Naive thymus-derived CD4-positive, alpha-beta T cell (primary cell): ENCODE measurements at regions not wholly inside any gene's neighbourhood (a gene's known extent, or its start where the extent isn't known, plus 50 kb on each side); places are given as distances from the start of the nearest gene placed in this dataset.

ENCODE experiments used
- ATAC-seq: fragments of 150-1000 bp; cut with Tn5 transposase; 2 replicates; pipeline ENCODE4 v1.10.0; 2021; ENCODE audit warnings: mild to moderate bottlenecking, moderate library complexity
- CTCF ChIA-PET: fragments of 350-600 bp; sonication (Branson Sonifier 250); formaldehyde crosslinking; loops from one replicate; lab custom pipeline; 2021; ENCODE audit warnings: antibody characterized with exemption; lab: Charles Lee
- POLR2A ChIA-PET: fragments of 350-600 bp; sonication (Branson Sonifier 250); formaldehyde crosslinking; loops from one replicate; lab custom pipeline; 2021; ENCODE audit warnings: antibody characterized with exemption, inconsistent platforms; lab: Charles Lee
- DNase-seq, 9 donors: peaks; one replicate each; pipeline versions ENCODE4 v3.0.0 to v3.0.0-alpha.2; 2020 to 2022; ENCODE audit warnings: mixed read lengths in 1 of 9
- H3K27ac ChIP-seq: one replicate; pipeline ENCODE4 v1.7.0; 2013; ENCODE audit warnings: mild to moderate bottlenecking, low read depth, low read length, moderate library complexity
- H3K27me3 ChIP-seq, 2 donors: one replicate each; pipeline ENCODE4 v1.7.0; 2013; ENCODE audit warnings: low read length in 2 of 2, mild to moderate bottlenecking in 2 of 2, moderate library complexity in 2 of 2; ENCODE audit not compliant: control insufficient read depth in 2 of 2, insufficient read depth in 2 of 2
- H3K36me3 ChIP-seq, 3 experiments: 1 replicate in 2 of 3; 2 replicates in 1 of 3; pipeline ENCODE4 v1.7.0; 2013; ENCODE audit warnings: low read length in 3 of 3, mild to moderate bottlenecking in 3 of 3, moderate library complexity in 1 of 3; ENCODE audit not compliant: insufficient read depth in 3 of 3, control insufficient read depth in 2 of 3
- H3K4me1 ChIP-seq, 2 donors: one replicate each; pipeline ENCODE4 v1.7.0; 2013; ENCODE audit warnings: low read length in 2 of 2, mild to moderate bottlenecking in 2 of 2, moderate library complexity in 1 of 2; ENCODE audit not compliant: control insufficient read depth in 2 of 2, insufficient read depth in 2 of 2
- H3K4me3 ChIP-seq: 2 replicates; pipeline ENCODE4 v1.7.0; 2013; ENCODE audit warnings: mild to moderate bottlenecking, low read length
- H3K9me3 ChIP-seq, 3 experiments: 1 replicate in 2 of 3; 2 replicates in 1 of 3; pipeline ENCODE4 v1.7.0; 2013; ENCODE audit warnings: low read length in 3 of 3; ENCODE audit not compliant: control insufficient read depth in 2 of 3
- H3K27ac Mint-ChIP-seq, 9 donors: one replicate each; pipeline ENCODE4 v1.8.0; 2020 to 2022; ENCODE audit warnings: mixed read lengths in 9 of 9, mild to moderate bottlenecking in 8 of 9, moderate library complexity in 5 of 9, inconsistent platforms in 2 of 9
- H3K27me3 Mint-ChIP-seq, 5 donors: one replicate each; pipeline ENCODE4 v1.8.0; 2021 to 2022; ENCODE audit warnings: mixed read lengths in 5 of 5, mild to moderate bottlenecking in 1 of 5
- H3K36me3 Mint-ChIP-seq, 5 donors: one replicate each; pipeline ENCODE4 v1.8.0; 2020 to 2022; ENCODE audit warnings: mixed read lengths in 5 of 5, mild to moderate bottlenecking in 3 of 5, inconsistent platforms in 1 of 5
- H3K4me1 Mint-ChIP-seq, 7 donors: one replicate each; pipeline ENCODE4 v1.8.0; 2020 to 2022; ENCODE audit warnings: mixed read lengths in 7 of 7, mild to moderate bottlenecking in 3 of 7, inconsistent platforms in 1 of 7
- H3K4me3 Mint-ChIP-seq, 10 donors: one replicate each; pipeline ENCODE4 v1.8.0; 2020 to 2022; ENCODE audit warnings: mild to moderate bottlenecking in 10 of 10, mixed read lengths in 10 of 10, moderate library complexity in 6 of 10, inconsistent platforms in 2 of 10
- H3K9me3 Mint-ChIP-seq, 11 donors: one replicate each; pipeline ENCODE4 v1.8.0; 2020 to 2022; ENCODE audit warnings: mixed read lengths in 11 of 11, mild to moderate bottlenecking in 4 of 11, inconsistent platforms in 1 of 11, moderate library complexity in 1 of 11
- intact Hi-C, 2 donors: fragments of 100-400 bp; cut with micrococcal nuclease; formaldehyde crosslinking; loops; one replicate each; pipeline ENCODE4 v1.15.1; 2023

GRCh38 chr6:112450663-112451062, 103.5 kb downstream of the RFPL4B start:
- ATAC-seq (no peak), DNase-seq (no peak)
- no peaks in the 10 kb centered on the region for H3K36me3 Mint-ChIP-seq
- Histone ChIP-seq H3K4me3 (no peak overlapping the region), H3K27ac (no peak overlapping the region), H3K9me3 (no peaks in the 10 kb centered on the region), H3K4me1 (no peaks in the 10 kb centered on the region), H3K36me3 (no peaks in the 10 kb centered on the region), H3K27me3 (no peaks in the 10 kb centered on the region)
- intact Hi-C loops, result no loop called here
- H3K9me3 Mint-ChIP-seq, result peaks cover 0 to 16% (median 4%) of the 10 kb centered on the region in 11 donors
- no peaks in the 10 kb centered on the region for H3K4me1 Mint-ChIP-seq
- ChIA-PET POLR2A (no interaction called here), CTCF (no interaction called here)
- no peak overlapping the region for H3K27ac Mint-ChIP-seq
- no peak overlapping the region for H3K4me3 Mint-ChIP-seq
- H3K27me3 Mint-ChIP-seq, result no peaks in the 10 kb centered on the region

- no peak for ATAC-seq
- ChIA-PET POLR2A (no interaction called here), CTCF (no interaction called here)
- Mint-ChIP-seq H3K36me3 (no peaks in the 10 kb centered on the region), H3K27me3 (peaks cover 0 to 10% (median 6%) of the 10 kb centered on the region in 5 donors), H3K27ac (no peak overlapping the region), H3K4me3 (no peak overlapping the region), H3K9me3 (peaks cover 0 to 2% (median 0%) of the 10 kb centered on the region in 11 donors), H3K4me1 (peaks cover 0 to 1% (median 0%) of the 10 kb centered on the region in 7 donors)
- H3K4me1 ChIP-seq, result no peaks in the 10 kb centered on the region
- H3K27ac ChIP-seq, result no peak overlapping the region
- no peak overlapping the region for H3K4me3 ChIP-seq
- intact Hi-C loops, result loop anchor here in 1 of 2 donors (2.0 kb wide), 1 partner anchor 15 kb away; no protein-coding TSS in a partner anchor
- no peaks in the 10 kb centered on the region for H3K36me3 ChIP-seq
- DNase-seq, result no peak
- no peaks in the 10 kb centered on the region for H3K9me3 ChIP-seq
- no peaks in the 10 kb centered on the region for H3K27me3 ChIP-seq
Observed at GRCh38 chr6:112457886-112458285, 110.8 kb downstream of the RFPL4B start.

GRCh38 chr6:112459758-112460304, 112.7 kb downstream of the RFPL4B start:
- CTCF ChIA-PET, result no interaction called here
- no peak overlapping the region for H3K27ac Mint-ChIP-seq
- Histone ChIP-seq H3K27ac (no peak overlapping the region), H3K4me3 (no peak overlapping the region), H3K27me3 (no peaks in the 10 kb centered on the region), H3K36me3 (no peaks in the 10 kb centered on the region), H3K9me3 (no peaks in the 10 kb centered on the region), H3K4me1 (no peaks in the 10 kb centered on the region)
- POLR2A ChIA-PET, result no interaction called here
- DNase-seq (no peak), ATAC-seq (no peak)
- no peaks in the 10 kb centered on the region for H3K36me3 Mint-ChIP-seq
- peaks cover 0 to 10% (median 6%) of the 10 kb centered on the region in 5 donors for H3K27me3 Mint-ChIP-seq
- H3K9me3 Mint-ChIP-seq, result peaks cover 0 to 2% (median 0%) of the 10 kb centered on the region in 11 donors
- no peak overlapping the region for H3K4me3 Mint-ChIP-seq
- H3K4me1 Mint-ChIP-seq, result peaks cover 0 to 1% (median 0%) of the 10 kb centered on the region in 7 donors
- intact Hi-C loops, result loop anchor here in 1 of 2 donors (2.0 kb wide), 1 partner anchor 17 kb away; no protein-coding TSS in a partner anchor

GRCh38 chr6:112464901-112465665, 118.0 kb downstream of the RFPL4B start:
- peaks cover 0 to 1% (median 0%) of the 10 kb centered on the region in 11 donors for H3K9me3 Mint-ChIP-seq
- H3K36me3 ChIP-seq, result no peaks in the 10 kb centered on the region
- intact Hi-C loops, result no loop called here
- H3K4me3 Mint-ChIP-seq, result no peak overlapping the region
- H3K4me1 Mint-ChIP-seq, result no peaks in the 10 kb centered on the region
- no peaks in the 10 kb centered on the region for H3K4me1 ChIP-seq
- H3K27me3 ChIP-seq, result peaks cover 0 to 4% of the 10 kb centered on the region in 2 donors
- POLR2A ChIA-PET, result no interaction called here
- H3K36me3 Mint-ChIP-seq, result no peaks in the 10 kb centered on the region
- H3K4me3 ChIP-seq, result no peak overlapping the region
- H3K9me3 ChIP-seq, result no peaks in the 10 kb centered on the region
- CTCF ChIA-PET, result no interaction called here
- ATAC-seq (no peak), DNase-seq (no peak)
- H3K27ac ChIP-seq, result no peak overlapping the region
- H3K27me3 Mint-ChIP-seq, result no peaks in the 10 kb centered on the region
- H3K27ac Mint-ChIP-seq, result no peak overlapping the region

- H3K4me3 ChIP-seq, result no peak overlapping the region
Observed at GRCh38 chr6:112466373-112467151, 119.4 kb downstream of the RFPL4B start.

GRCh38 chr6:112468359-112468758, 121.2 kb downstream of the RFPL4B start:
- Mint-ChIP-seq H3K27me3 (no peaks in the 10 kb centered on the region), H3K4me1 (no peaks in the 10 kb centered on the region), H3K36me3 (no peaks in the 10 kb centered on the region), H3K27ac (no peak overlapping the region), H3K9me3 (peaks cover 0 to 4% (median 0%) of the 10 kb centered on the region in 11 donors), H3K4me3 (no peak overlapping the region)
- Histone ChIP-seq H3K27me3 (peaks cover 0 to 4% of the 10 kb centered on the region in 2 donors), H3K36me3 (no peaks in the 10 kb centered on the region), H3K9me3 (no peaks in the 10 kb centered on the region), H3K4me3 (no peak overlapping the region), H3K27ac (no peak overlapping the region), H3K4me1 (no peaks in the 10 kb centered on the region)
- ChIA-PET CTCF (no interaction called here), POLR2A (no interaction called here)
- DNase-seq, result no peak
- intact Hi-C loops, result no loop called here
- no peak for ATAC-seq

More at GRCh38 chr6:112466373-112467151, 119.4 kb downstream of the RFPL4B start:
- intact Hi-C loops, result no loop called here
- CTCF ChIA-PET, result no interaction called here
- H3K9me3 Mint-ChIP-seq, result peaks cover 0 to 4% (median 0%) of the 10 kb centered on the region in 11 donors
- H3K4me3 Mint-ChIP-seq, result no peak overlapping the region
- POLR2A ChIA-PET, result no interaction called here
- Histone ChIP-seq H3K36me3 (no peaks in the 10 kb centered on the region), H3K27me3 (peaks cover 0 to 4% of the 10 kb centered on the region in 2 donors), H3K9me3 (no peaks in the 10 kb centered on the region), H3K4me1 (no peaks in the 10 kb centered on the region), H3K27ac (no peak overlapping the region)
- no peaks in the 10 kb centered on the region for H3K27me3 Mint-ChIP-seq
- H3K36me3 Mint-ChIP-seq, result no peaks in the 10 kb centered on the region
- no peak for ATAC-seq
- no peak for DNase-seq
- no peak overlapping the region for H3K27ac Mint-ChIP-seq
- no peaks in the 10 kb centered on the region for H3K4me1 Mint-ChIP-seq
